GM19438 (cell line): ENCODE measurements at regions not wholly inside any gene's neighbourhood (a gene's known extent, or its start where the extent isn't known, plus 50 kb on each side); places are given as distances from the start of the nearest gene placed in this dataset.
"Not testable (repeated sequence)": the region's sequence is repeated elsewhere in the genome, so short reads cannot be mapped to it uniquely, and the experiment has no call there.

Source experiments
- ATAC-seq: cut with Tn5 transposase; IDR thresholded peaks from one replicate; pipeline ENCODE4 v1.9.1; 2021; ENCODE audit warnings: low read depth; ENCODE audit not compliant: unreplicated experiment

DNA sequence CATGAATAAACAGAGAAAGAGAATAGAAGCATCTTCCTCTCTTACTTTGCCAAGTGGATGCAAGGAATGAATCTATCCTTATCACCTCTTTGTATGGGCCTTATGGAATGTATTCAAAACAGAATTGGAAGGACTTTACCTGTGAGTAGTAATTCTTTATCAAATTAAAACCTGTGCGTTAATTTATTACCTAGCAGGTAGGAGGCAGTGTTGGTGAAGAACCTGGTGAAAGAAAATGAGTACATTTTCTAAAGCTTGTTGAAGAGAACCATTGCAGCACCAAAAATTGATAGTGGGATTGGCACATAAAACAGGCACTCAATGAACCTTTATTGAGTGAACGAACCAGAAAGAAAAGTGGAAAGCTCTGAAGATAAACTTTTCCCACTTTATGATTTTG, 1302.1 kb upstream of the CELF4 start:
- no peak for ATAC-seq

DNA sequence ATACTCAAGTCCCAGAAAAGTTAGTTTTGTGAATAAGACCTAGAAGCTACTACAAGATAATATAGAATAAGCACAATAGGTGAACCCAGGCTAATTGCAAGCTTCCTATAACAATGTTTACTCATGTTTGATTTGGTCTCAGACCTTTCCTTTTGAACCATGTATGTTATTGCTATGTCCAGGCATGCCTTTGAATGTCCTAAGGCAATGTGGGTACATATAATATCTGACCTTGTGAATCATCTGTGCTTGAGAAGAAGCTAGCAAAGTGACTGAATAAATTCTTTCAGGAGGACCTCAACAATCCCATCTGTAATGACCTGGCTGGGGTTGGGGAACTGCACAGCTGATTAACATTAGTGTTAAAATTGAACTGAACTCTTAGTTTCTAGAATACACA, 1285.9 kb upstream of the CELF4 start:
- no peak for ATAC-seq

DNA sequence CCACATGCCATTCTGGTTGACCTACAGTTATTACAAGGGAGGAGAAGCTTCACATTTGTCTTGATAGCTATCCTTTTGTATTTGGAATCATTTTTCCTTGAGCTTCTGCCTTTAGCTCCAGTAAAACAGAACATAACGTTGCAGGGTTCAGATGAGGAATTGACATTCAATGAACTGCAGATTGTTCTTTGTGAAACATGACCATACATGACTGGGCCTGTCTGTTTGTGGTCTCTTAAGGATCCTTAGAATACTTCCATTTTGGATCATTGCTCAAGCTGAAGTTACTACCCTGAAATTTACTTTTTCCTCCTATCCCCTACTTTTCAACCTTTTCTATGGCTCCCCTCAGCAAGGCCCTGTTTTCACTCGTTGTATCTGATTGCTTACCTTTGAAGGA, 1281.7 kb upstream of the CELF4 start:
- ATAC-seq, result no peak

DNA sequence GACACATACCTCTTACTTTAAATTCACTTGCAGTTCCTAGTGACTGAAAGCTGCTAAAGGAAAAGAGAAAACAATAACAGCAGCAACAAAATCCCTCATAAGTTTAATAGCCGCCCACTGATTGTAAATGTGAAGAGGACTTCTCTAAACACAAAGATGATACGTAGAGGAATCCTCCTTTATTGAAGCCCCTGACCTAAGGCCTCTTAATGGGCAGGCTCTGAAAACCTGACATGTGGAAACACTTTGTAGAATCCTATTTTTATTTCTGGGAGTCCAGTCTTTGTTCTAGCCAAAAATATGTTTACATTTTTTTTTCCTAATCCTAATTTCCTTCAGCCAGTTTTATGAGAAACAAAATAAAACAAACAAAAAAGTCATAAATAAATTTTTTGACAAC, 1277.7 kb upstream of the CELF4 start:
- ATAC-seq, result no peak

DNA sequence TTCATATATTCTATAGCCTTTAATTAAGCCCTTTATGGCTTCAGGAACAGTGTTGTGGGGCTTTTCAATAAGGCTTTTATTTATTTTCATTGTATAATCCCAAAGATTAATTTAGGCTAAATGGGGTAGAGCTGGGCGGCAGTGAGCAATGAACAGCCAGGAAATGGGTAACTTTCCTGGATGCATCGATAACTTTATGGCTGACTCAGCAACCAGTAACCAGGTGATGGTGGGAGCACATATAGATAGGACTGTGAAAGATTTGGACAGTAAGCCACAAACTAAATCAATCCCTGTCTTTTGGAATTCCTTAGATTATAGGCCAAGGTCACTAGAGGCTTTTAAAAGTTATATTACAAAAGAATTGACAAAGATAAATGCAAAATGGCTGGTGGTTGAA, 1260.6 kb upstream of the CELF4 start:
- no peak for ATAC-seq

DNA sequence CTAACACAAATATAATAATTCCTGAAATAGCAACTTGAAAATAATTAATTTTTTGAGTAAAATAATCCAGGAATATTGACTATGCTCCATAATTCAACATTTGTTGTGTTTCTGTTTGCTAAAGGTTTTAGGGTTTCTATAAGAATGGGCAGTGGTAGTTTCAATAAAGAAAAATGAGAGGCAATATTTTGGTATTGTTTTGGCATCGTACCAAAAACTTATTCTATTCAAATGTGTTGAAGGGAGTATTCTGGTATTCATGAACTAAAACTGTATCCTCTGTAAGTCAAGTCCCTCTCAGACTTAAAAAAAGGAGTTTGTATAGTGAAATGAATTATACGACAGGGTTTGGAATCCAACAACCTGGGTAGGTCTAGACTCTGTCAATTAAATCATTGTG, 1245.6 kb upstream of the CELF4 start:
- ATAC-seq, result no peak

DNA sequence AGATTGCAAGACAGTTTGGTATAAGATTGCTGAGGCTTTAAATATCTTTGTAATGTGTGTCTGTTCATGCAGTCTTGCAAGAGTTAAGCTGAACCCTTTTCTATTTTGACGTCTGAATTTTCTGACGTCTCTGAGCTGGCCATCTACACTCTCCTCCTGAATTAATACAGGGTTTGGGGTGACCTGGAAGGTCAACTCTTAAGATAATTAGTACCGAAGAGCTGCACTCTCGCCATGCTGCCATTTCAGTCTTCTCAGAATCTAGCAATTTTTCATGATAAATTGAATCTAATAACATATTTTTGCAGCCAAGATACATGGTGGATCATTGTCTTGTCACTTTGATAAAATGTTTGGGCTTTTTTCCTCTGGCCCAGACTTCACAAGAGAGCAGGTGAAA, 1245.2 kb upstream of the CELF4 start:
- ATAC-seq, result no peak

DNA sequence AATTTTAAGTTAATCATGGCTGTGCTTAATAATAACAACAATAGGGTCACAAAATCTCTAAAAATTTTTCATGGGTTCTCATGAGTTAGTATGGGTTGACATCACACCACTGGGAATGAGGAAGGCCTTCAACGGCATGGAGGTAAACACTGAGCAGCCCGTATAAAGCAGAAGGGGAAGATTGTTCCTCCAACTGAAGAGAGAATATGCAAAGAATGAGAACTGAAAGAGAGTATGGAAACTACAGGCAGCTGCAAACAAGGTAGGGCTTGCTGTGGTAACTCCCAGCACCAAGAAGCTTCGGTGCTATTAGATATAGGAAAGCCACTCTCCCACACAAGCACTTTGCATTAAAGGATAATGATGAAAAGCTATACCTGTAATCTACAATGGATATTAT, 1242.3 kb upstream of the CELF4 start:
- ATAC-seq, result no peak

DNA sequence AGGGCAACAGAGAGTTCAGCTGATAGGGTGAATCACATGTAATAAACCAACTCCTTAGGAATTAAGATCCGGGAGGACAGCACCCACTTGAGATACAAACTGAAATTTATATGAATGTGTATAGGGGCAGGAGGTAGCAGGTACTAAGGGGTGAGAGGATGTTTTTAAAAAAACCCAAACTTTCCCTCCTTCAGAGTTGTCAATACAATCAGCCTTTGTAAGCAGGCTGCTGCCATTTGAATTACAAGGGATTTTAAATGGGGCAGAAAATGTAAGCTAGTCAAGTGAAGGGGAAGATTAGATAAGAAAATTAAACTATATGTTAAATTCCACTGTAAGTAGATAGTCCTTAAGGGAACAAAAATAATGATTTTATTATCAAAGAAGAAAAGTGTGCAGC, 1239.7 kb upstream of the CELF4 start:
- no peak for ATAC-seq

DNA sequence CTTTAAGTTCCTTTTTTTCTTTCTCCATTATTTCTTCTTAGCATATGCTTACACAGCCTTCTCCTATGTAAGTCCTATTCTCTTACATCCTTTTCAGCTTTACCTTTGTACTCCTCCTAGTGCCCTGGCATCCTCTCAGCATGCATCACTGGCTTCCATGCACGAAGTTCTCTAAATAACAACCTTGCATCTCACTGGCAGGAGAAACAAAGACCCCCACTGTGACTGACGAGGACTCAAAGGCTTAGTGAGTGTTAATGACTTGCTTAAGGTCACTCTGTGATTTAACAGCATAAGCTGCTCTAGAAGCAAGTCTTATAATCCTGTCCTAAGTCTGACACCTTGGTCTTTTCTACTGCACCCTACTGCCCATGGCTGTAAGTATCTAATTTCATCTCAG, 1236.0 kb upstream of the CELF4 start:
- ATAC-seq, result no peak

DNA sequence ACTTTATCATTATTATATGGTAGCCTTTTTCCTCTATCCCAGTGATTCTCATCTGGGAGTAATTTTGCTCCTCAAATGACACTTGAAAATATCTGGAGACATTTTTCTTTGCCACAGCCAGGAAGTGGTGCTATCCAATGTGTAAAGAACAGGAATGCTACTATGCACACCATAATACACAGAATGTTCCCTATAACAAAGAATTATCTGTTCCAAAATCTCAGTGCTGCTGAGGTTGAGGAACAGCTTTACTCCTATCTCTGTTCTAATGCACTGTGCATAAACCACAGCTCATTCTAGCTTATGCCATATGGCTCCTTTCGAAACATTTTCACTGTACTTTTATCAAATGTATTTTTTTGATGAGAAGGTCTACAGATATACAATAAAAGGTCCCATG, 1231.2 kb upstream of the CELF4 start:
- ATAC-seq, result no peak

DNA sequence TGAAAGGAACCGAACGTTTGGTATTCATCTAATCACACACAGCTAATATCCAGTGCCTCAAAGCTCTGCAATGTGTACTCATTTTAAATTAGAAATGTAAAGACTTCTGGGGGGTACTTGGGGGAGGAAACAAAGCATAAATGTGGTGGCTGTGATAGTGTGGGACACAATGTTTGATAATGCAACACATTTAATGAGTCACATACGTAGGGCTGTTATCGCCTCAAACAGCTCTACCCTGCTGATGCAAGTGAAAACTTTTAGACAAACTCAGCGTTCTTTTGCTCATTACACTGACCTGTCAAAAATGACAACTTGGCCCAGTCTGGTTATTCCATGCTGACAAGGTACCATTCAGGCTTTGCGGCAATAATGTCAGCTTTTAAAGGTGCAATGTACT, 1227.1 kb upstream of the CELF4 start:
- ATAC-seq, result no peak

DNA sequence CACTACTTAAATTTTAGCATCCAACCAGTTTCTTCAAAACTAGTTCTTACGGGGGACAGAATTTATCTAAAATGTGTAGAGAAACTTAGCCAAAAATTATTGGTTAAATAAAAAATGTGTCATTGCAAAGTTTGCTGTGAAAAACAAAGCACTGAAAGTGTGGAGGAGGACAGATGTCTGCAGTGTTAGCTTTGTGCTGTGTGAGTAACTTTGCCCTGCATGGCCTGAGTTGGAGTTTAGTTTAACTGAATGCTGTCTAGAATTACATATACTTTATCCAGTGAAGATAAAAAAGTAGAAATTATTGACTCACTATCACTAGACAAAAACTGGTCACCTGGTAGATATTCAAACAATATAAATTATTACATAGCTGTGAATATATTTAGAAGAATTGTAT, 1225.2 kb upstream of the CELF4 start:
- no peak for ATAC-seq

DNA sequence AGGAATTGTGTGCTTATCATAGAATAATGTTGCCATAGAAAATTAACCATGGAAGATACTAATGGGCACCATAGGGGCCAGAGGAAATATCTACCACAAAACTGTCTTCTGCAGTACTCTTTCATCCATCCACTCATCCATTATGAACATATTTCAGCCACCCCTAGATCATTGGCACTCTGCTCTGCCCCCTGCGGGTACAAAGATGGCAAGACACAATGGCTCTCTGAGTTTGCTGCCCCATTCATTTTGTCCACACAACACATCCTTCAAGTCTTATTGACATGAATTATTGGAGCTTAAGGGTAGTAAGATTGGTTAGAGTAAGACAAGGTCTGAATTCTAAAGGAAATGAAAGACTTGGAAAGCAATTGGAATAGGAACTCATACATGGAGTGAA, 1224.7 kb upstream of the CELF4 start:
- no peak for ATAC-seq

DNA sequence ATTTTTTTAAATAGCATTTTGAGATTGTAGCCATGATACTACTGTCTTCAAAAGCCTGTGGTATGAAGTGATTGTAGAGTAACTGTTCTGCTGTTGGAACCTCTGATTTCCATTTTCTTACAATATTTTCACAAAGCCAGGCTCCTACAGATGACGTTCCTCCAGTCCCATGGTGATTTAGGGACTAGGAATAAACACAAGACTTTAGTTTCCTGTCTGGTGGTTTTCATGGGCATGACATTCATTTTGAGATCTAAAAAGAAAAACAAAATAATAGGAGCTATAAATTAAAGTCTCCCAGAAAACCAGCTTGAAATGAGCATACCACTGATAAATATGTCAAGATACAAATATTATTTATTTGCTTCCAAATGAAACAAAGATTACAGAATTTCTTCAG, 1223.5 kb upstream of the CELF4 start:
- no peak for ATAC-seq

DNA sequence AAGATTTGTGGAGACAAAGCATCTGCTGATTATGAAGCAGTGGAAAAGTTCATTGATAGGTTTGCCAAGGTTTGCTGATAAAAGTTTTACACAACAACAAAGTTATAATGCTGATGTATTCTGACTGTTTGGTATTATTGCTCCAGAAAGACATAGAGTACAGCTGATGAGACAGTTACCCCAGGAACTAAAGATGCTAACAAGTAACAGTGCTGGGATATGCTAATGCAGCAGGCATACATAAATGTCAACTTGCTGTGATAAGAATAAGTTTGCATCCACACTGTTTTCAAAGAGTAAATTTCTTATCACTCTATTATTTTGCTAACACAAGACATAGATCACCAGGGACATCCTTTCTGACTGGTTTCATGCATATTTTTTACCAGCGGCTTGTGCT, 1221.3 kb upstream of the CELF4 start:
- no peak for ATAC-seq

DNA sequence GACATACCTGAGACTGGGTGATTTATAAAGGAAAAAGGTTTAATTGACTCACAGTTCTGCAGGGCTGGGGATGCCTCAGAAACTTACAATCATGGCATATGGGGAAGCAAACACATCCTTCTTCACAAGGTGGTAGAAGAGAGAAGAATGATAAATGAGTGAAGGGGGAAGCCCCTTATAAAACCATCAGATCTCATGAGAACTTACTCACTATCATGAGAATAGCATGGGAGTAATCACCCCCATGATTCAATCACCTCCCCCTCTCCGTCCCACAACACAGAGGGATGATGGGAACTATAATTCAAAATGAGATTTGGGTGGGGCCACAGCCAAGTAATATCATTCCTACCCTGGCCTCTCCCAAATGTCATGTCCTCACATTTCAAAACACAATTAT, 1206.0 kb upstream of the CELF4 start:
- not testable (repeated sequence) for ATAC-seq

DNA sequence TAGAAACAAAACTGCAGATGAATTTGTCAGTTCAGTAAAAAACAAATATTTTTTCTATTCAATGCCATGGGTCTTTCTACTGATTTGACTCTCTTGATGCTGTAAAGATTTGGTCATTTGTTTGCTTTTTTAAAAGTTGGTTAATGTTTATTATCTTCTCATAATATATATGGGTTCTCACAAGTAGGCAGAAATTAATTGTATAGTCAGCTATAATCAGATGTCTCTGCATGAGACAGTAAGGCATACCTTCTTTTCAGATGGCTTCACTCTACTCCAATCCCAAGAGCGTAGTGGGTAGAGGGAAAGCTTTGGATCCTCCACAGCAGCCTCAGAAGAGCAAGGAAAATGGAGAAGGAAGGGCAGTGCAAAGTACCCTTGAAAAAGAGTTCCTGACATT, 1202.9 kb upstream of the CELF4 start:
- no peak for ATAC-seq

DNA sequence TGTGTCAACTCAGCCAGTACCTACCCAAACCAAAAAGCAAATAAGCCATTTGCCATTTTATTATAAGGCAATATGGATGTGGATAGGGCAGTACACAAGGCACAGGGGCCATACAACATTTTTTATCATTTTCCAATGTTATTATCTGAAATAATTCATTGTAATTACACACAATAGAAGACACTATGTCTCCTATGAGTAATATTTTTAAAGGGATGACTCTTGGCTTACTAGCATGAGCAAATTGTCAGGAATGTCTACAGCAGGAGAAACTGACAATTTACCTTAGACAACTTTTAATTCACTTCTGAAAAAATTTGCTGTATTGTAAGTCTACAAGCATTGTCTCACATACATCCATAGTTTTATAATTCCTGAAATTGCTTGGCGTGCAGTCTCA, 1193.9 kb upstream of the CELF4 start:
- ATAC-seq, result no peak

DNA sequence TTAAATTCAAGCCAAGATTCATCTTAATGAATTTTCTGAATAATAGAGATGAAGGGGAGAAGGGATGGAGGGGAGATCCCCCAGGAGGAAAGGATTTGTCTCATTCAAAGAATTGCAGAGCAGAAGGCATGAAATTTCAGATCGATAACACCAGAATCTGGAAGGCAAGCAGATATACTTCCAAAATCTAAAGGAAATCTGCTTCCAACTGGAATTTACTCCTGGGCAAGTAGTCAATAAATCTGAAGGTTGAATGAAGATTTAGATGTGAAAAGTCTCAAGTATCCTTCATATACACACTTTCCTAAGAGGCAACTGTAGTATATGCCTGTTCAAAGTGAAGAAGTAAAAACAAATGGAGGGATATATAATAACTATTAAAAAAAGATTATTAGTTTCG, 1190.8 kb upstream of the CELF4 start:
- ATAC-seq, result no peak

DNA sequence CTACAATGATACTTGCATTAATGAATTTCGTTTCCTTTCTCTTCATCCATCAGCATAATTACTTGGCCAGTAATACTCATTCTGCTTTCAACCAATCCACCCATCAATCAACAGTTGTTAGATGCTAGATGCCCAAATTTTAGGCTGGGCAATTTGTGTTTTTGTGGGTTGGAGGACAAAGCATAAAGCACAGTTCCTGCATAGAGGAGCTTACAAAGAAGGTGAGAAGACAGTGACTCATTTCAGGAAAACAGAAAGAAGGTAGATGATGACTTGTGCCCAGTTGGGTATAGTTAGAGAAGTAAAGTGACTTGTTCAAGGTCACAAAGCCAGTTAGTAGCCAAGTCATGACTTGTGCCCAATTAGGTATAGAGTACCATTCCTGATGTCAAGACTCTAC, 1186.8 kb upstream of the CELF4 start:
- no peak for ATAC-seq

DNA sequence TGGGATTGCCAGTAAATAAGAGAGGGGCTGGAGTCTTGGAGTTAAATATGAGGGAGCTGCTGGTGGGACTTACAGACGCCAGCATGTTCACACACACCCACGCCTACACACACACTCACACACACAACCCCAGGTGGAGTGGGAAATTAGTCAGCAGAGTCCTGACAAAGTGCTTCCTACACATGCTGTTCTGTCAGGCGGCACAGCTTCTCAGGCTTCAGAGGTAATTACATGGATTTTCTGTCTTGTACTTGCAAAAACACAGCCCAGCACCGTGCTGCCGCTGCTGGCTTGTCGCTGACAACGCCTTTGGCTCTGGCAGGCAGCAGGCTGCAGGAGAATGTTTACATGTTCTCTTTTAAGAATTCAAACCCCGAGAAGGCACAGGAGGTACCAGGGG, 1186.3 kb upstream of the CELF4 start:
- ATAC-seq, result no peak

DNA sequence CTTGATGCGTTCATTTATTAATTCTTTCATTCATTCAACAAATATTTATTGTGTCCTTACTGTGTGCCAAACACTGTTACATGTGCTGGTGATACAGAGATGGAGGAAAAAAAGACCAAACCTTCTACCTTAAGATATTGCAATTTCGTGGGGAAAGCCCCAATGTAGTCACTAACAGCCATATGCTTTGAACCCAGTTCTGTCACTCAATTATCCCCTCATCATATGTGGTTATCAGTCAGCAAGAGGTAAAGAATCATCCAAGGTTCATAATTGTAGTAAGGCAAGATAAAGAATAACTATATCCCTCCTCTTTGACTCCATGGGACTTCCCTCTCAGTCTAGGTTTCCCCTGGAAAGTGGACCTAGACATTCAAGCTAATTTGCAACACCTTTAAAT, 1185.6 kb upstream of the CELF4 start:
- no peak for ATAC-seq

DNA sequence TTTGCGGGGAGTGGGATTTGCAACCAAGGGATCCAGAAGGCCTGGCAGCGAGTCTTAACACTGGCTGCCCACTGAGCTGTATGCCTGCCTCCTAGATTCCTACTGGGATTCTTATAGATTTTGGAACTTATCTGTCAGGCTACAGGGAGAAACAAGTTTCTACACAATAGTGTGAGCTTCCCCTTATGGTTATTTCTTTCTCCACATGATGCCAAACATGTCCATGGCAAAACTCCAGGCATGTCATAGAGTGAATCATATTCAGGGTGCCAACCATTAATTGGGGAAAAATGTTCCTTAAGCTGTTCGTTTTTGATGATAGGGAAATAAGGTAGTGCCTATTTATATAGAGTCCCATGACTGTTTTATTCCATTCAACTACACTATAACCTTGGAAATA, 1185.2 kb upstream of the CELF4 start:
- no peak for ATAC-seq
